B cell (primary cell): ENCODE measurements at regions not wholly inside any gene's neighbourhood (a gene's known extent, or its start where the extent isn't known, plus 50 kb on each side); places are given as distances from the start of the nearest gene placed in this dataset.

Experiments
- ATAC-seq: fragments of 200-7000 bp; cut with Tn5 transposase; one replicate; pipeline ENCODE4 v1.10.0; 2021; ENCODE audit warnings: low read depth, mild to moderate bottlenecking, moderate number of reproducible peaks, moderate library complexity
- CTCF ChIA-PET: fragments of 350-600 bp; sonication (Branson Sonifier 250); formaldehyde crosslinking; loops from one replicate; lab custom pipeline; 2021; ENCODE audit warnings: antibody characterized with exemption, inconsistent platforms; lab: Charles Lee
- POLR2A ChIA-PET: fragments of 350-600 bp; sonication (Branson Sonifier 250); formaldehyde crosslinking; loops from one replicate; lab custom pipeline; 2021; ENCODE audit warnings: antibody characterized with exemption; lab: Charles Lee
- DNase-seq: peaks from one replicate; pipeline ENCODE4 v3.0.0; 2013
- H2AFZ ChIP-seq: 2 replicates; pipeline ENCODE4 v1.6.1; 2012; ENCODE audit warnings: mild to moderate bottlenecking, low read depth, low read length; ENCODE audit not compliant: insufficient read depth, poor library complexity, severe bottlenecking
- H3K27ac ChIP-seq, 2 donors: 1 replicate in 1 of 2; 2 replicates in 1 of 2; pipeline ENCODE4 v1.5.1; 2012 to 2013; ENCODE audit warnings: low read length in 2 of 2, mild to moderate bottlenecking in 2 of 2, moderate library complexity in 1 of 2
- H3K27me3 ChIP-seq, 4 experiments: fragments of 200-600 bp in 1 of 4; sonication (generic) in 1 of 4; replicated peaks in 1 of 4; 1 replicate in 2 of 4; 2 replicates in 2 of 4; pipeline versions ENCODE4 v1.6.1 to v1.7.0; 2013 to 2016; ENCODE audit warnings: low read length in 3 of 4, mild to moderate bottlenecking in 2 of 4, mixed read lengths in 1 of 4, moderate library complexity in 1 of 4; ENCODE audit not compliant: insufficient read depth in 4 of 4, control insufficient read depth in 3 of 4; ENCODE audit errors: control extremely low read depth in 1 of 4
- H3K36me3 ChIP-seq, 2 experiments: replicated peaks in 1 of 2; 1 replicate in 1 of 2; 2 replicates in 1 of 2; pipeline versions ENCODE4 v1.6.1 to v1.7.1; 2013; ENCODE audit warnings: low read length in 1 of 2; ENCODE audit not compliant: insufficient read depth in 2 of 2, control insufficient read depth in 1 of 2; ENCODE audit errors: control extremely low read depth in 1 of 2, extremely low read depth in 1 of 2
- H3K4me1 ChIP-seq, 2 donors: fragments of 200-600 bp in 1 of 2; sonication (generic) in 1 of 2; 1 replicate in 1 of 2; 2 replicates in 1 of 2; pipeline versions ENCODE4 v1.5.1 to v1.6.1; 2013 to 2017; ENCODE audit warnings: low read length in 2 of 2; ENCODE audit not compliant: control insufficient read depth in 2 of 2, insufficient read depth in 2 of 2
- H3K4me2 ChIP-seq: replicated peaks from 2 replicates; pipeline ENCODE3; 2012; ENCODE audit warnings: mild to moderate bottlenecking, low read depth, low read length; ENCODE audit not compliant: poor library complexity, severe bottlenecking
- H3K4me3 ChIP-seq, 5 experiments: fragments of 200-600 bp in 1 of 5; sonication (generic) in 1 of 5; 1 replicate in 3 of 5; 2 replicates in 2 of 5; pipeline versions ENCODE4 v1.5.1 to v1.7.0; 2011 to 2016; ENCODE audit warnings: low read length in 4 of 5, mild to moderate bottlenecking in 4 of 5, low read depth in 2 of 5, control low read depth in 1 of 5, moderate library complexity in 1 of 5; ENCODE audit not compliant: insufficient read depth in 1 of 5; ENCODE audit errors: control extremely low read depth in 1 of 5, extremely low read depth in 1 of 5
- H3K79me2 ChIP-seq: fragments of 200-600 bp; sonication (generic); one replicate; pipeline ENCODE4 v1.6.0; 2016; ENCODE audit warnings: low read length; ENCODE audit not compliant: control insufficient read depth, insufficient read depth
- H3K9ac ChIP-seq: fragments of 200-600 bp; sonication (generic); 2 replicates; pipeline ENCODE4 v1.6.1; 2017; ENCODE audit warnings: mild to moderate bottlenecking, low read length, moderate library complexity
- H3K9me3 ChIP-seq, 3 donors: one replicate each; pipeline versions ENCODE4 v1.6.1 to v1.7.1; 2013; ENCODE audit warnings: low read length in 2 of 3; ENCODE audit not compliant: control insufficient read depth in 2 of 3, insufficient read depth in 1 of 3; ENCODE audit errors: control extremely low read depth in 1 of 3
- H4K20me1 ChIP-seq: 2 replicates; pipeline ENCODE4 v1.6.0; 2012; ENCODE audit warnings: mild to moderate bottlenecking, low read length; ENCODE audit not compliant: insufficient read depth, control insufficient read depth, poor library complexity, severe bottlenecking
- H3K27ac Mint-ChIP-seq: one replicate; pipeline ENCODE4 v1.8.0; 2021; ENCODE audit warnings: mixed read lengths
- H3K27me3 Mint-ChIP-seq: one replicate; pipeline ENCODE4 v1.8.0; 2021; ENCODE audit warnings: mixed read lengths
- H3K4me1 Mint-ChIP-seq: one replicate; pipeline ENCODE4 v1.8.0; 2021; ENCODE audit warnings: mixed read lengths
- H3K4me3 Mint-ChIP-seq: one replicate; pipeline ENCODE4 v1.8.0; 2021; ENCODE audit warnings: mixed read lengths
- H3K9me3 Mint-ChIP-seq: one replicate; pipeline ENCODE4 v1.8.0; 2022; ENCODE audit warnings: mixed read lengths; ENCODE audit not compliant: insufficient read depth
- CTCF ChIP-seq: fragments of 200-600 bp; IDR thresholded peaks from one replicate; pipeline ENCODE4 v1.8.0; 2022; ENCODE audit warnings: antibody characterized with exemption, mild to moderate bottlenecking
- EZH2 ChIP-seq: IDR thresholded peaks from 2 replicates; pipeline ENCODE4 v1.6.1; 2012; ENCODE audit warnings: borderline replicate concordance, low read depth, mild to moderate bottlenecking, moderate library complexity, low read length; ENCODE audit not compliant: insufficient read depth, poor library complexity, severe bottlenecking
- WGBS: methylation state at CpG from one replicate; pipeline ENCODE4 v1.1.5; 2013; ENCODE audit warnings: missing lambda C conversion rate; ENCODE audit not compliant: insufficient coverage; 5-methylcytosine and 5-hydroxymethylcytosine counted together
- intact Hi-C: fragments of 100-400 bp; cut with micrococcal nuclease; formaldehyde crosslinking; loops from one replicate; pipeline ENCODE4 v1.10.0; 2022

- Histone ChIP-seq H2AFZ (no peak overlapping the region), H3K9me3 (no peaks in the 10 kb centered on the region), H3K9ac (no peak overlapping the region), H4K20me1 (no peaks in the 10 kb centered on the region), H3K4me3 (no peak overlapping the region), H3K79me2 (no peaks in the 10 kb centered on the region), H3K27ac (no peak overlapping the region), H3K36me3 (no peaks in the 10 kb centered on the region), H3K27me3 (no peaks in the 10 kb centered on the region), H3K4me2 (no peak overlapping the region), H3K4me1 (no peaks in the 10 kb centered on the region)
- ATAC-seq (no peak), DNase-seq (no peak)
- intact Hi-C loops: loop anchor here (2.0 kb wide), 1 partner anchor 324 kb away; no protein-coding TSS in a partner anchor
- TF ChIP-seq CTCF (peak; percentile 24), EZH2 (no peak)
- WGBS: 0% methylated on average over 1 of the region's 7 CpGs
- Mint-ChIP-seq H3K4me1 (no peaks in the 10 kb centered on the region), H3K27ac (no peak overlapping the region), H3K27me3 (no peaks in the 10 kb centered on the region), H3K9me3 (no peaks in the 10 kb centered on the region), H3K4me3 (no peak overlapping the region)
- CTCF ChIA-PET: interaction anchor here (0.6 to 1.6 kb wide), 6 partner anchors 86 to 660 kb away, joined by 3 to 9 read pairs (median 3); no protein-coding TSS in a partner anchor
- POLR2A ChIA-PET: no interaction called here
These were observed 322.1 kb downstream of the MAP2K4 start for GRCh38 chr17:12342609-12343435.

- intact Hi-C loops: no loop called here
- no peaks in the 10 kb centered on the region for H3K36me3 ChIP-seq
- H3K4me3 ChIP-seq: no peak overlapping the region
- no peak overlapping the region for H3K4me3 Mint-ChIP-seq
- H3K79me2 ChIP-seq: no peaks in the 10 kb centered on the region
- ChIA-PET CTCF (no interaction called here), POLR2A (no interaction called here)
- WGBS: no CpG with 5 or more reads among the region's 2 CpGs
- H2AFZ ChIP-seq: no peak overlapping the region
- no peak overlapping the region for H3K4me2 ChIP-seq
- H3K9me3 Mint-ChIP-seq: no peaks in the 10 kb centered on the region
- H4K20me1 ChIP-seq: no peaks in the 10 kb centered on the region
- no peaks in the 10 kb centered on the region for H3K27me3 ChIP-seq
- TF ChIP-seq CTCF (no peak), EZH2 (no peak)
- no peaks in the 10 kb centered on the region for H3K4me1 ChIP-seq
- H3K9ac ChIP-seq: no peak overlapping the region
- H3K27ac ChIP-seq: no peak overlapping the region
- no peak for ATAC-seq
- H3K9me3 ChIP-seq: peaks cover 0 to 3% (median 0%) of the 10 kb centered on the region in 3 donors
- no peak for DNase-seq
- H3K27ac Mint-ChIP-seq: no peak overlapping the region
- H3K4me1 Mint-ChIP-seq: no peaks in the 10 kb centered on the region
- no peaks in the 10 kb centered on the region for H3K27me3 Mint-ChIP-seq
These were observed 317.2 kb upstream of the MYOCD start for GRCh38 chr17:12348476-12348875.
